Progenitor cell of endocrine pancreas (in vitro differentiated cells): ENCODE measurements at regions not wholly inside any gene's neighbourhood (a gene's known extent, or its start where the extent isn't known, plus 50 kb on each side); places are given as distances from the start of the nearest gene placed in this dataset.
"Not testable (repeated sequence)": the region's sequence is repeated elsewhere in the genome, so short reads cannot be mapped to it uniquely, and the experiment has no call there.

Source experiments
- DNase-seq: peaks from one replicate; pipeline ENCODE4 v3.0.0; 2021; ENCODE audit warnings: low spot score; ENCODE audit not compliant: unreplicated experiment
- H3K27ac Mint-ChIP-seq: 2 replicates; pipeline ENCODE4 v1.8.0; 2021; ENCODE audit warnings: mild to moderate bottlenecking, moderate library complexity, mixed read lengths
- H3K27me3 Mint-ChIP-seq: 2 replicates; pipeline ENCODE4 v1.8.0; 2021; ENCODE audit warnings: mixed read lengths
- H3K36me3 Mint-ChIP-seq: 2 replicates; pipeline ENCODE4 v1.8.0; 2022; ENCODE audit warnings: mixed read lengths; ENCODE audit not compliant: insufficient read depth
- H3K4me1 Mint-ChIP-seq: 2 replicates; pipeline ENCODE4 v1.8.0; 2021; ENCODE audit warnings: low read depth, mixed read lengths
- H3K4me3 Mint-ChIP-seq: 2 replicates; pipeline ENCODE4 v1.8.0; 2021; ENCODE audit warnings: low read depth, mild to moderate bottlenecking, moderate library complexity, mixed read lengths
- H3K9me3 Mint-ChIP-seq: 2 replicates; pipeline ENCODE4 v1.8.0; 2021; ENCODE audit warnings: low read depth, mixed read lengths
- TF ChIP-seq, protein P1 (sequence below): fragments of 200-600 bp; sonication (generic); IDR thresholded peaks from one replicate; pipeline ENCODE4 v1.5.0; 2021; ENCODE audit warnings: antibody characterized with exemption, mild to moderate bottlenecking; ENCODE audit not compliant: unreplicated experiment

DNA sequence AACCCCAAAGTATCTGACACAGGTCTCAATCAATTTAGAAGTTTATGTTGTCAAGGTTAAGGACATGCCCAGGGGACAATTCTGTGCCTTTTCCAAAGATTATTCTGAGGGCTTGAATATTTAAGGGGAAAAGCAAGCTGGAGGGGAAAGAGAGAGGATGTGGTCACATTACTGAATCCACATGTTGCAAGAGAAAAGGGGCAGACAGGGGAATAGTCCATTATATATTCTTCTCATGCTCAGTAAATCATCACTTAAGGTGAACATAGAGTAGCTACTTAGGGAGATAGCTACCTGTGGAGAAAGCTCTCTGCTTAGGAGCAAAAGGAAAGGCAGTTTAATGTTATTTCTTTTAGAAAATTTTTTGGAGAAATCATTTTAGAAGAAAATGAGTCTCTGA, 751.6 kb downstream of the SI start:
- H3K36me3 Mint-ChIP-seq, result no peaks in the 10 kb centered on the region
- no peak for DNase-seq
- H3K27me3 Mint-ChIP-seq, result no peaks in the 10 kb centered on the region
- no peaks in the 10 kb centered on the region for H3K9me3 Mint-ChIP-seq
- no peak overlapping the region for H3K4me3 Mint-ChIP-seq
- H3K4me1 Mint-ChIP-seq, result peaks cover 3% of the 10 kb centered on the region
- no peak overlapping the region for H3K27ac Mint-ChIP-seq
- TF ChIP-seq, protein P1, sequence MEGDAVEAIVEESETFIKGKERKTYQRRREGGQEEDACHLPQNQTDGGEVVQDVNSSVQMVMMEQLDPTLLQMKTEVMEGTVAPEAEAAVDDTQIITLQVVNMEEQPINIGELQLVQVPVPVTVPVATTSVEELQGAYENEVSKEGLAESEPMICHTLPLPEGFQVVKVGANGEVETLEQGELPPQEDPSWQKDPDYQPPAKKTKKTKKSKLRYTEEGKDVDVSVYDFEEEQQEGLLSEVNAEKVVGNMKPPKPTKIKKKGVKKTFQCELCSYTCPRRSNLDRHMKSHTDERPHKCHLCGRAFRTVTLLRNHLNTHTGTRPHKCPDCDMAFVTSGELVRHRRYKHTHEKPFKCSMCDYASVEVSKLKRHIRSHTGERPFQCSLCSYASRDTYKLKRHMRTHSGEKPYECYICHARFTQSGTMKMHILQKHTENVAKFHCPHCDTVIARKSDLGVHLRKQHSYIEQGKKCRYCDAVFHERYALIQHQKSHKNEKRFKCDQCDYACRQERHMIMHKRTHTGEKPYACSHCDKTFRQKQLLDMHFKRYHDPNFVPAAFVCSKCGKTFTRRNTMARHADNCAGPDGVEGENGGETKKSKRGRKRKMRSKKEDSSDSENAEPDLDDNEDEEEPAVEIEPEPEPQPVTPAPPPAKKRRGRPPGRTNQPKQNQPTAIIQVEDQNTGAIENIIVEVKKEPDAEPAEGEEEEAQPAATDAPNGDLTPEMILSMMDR, result no peak

DNA sequence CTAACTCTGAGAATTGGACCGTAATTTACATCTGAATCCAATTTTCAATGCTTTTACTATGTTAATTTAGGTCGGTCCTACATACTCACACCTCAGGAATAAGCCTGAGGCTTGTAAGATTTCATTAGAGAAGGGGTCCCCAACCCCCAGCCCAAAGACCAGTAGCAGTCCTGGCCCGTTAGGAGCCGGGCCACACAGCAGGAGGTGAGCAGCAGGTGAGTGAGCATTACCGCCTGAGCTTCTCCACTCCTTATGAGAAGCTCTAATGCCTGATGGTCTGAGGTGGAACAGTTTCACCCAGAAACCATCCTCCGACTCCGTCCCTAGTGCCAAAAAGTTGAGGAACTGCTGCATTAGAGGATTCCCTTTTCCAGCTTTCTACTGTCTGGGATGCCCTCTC, 757.3 kb downstream of the SI start:
- H3K27ac Mint-ChIP-seq, result no peak overlapping the region
- H3K36me3 Mint-ChIP-seq, result no peaks in the 10 kb centered on the region
- no peaks in the 10 kb centered on the region for H3K9me3 Mint-ChIP-seq
- no peaks in the 10 kb centered on the region for H3K27me3 Mint-ChIP-seq
- DNase-seq, result no peak
- TF ChIP-seq, protein P1, result no peak
- no peak overlapping the region for H3K4me3 Mint-ChIP-seq
- H3K4me1 Mint-ChIP-seq, result no peaks in the 10 kb centered on the region

DNA sequence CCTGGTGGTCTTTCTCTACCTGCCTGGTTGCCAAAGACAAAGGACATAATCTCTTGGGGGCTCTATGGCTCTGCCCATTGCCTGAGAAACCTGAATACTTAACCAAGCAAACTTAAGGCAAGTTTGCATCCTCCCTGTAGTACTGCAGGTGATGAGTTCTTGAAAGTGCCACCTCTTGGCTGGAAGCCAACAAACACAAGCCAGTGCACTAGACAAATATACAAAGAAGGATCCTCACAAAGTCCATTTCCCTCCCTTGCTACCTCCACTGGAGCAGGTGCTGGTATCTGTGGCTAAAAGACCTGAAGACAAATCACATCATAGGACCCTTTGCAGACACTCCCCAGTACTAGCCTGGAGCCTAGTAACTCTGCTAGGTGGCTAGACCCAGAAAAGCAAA, 772.3 kb downstream of the SI start:
- H3K4me1 Mint-ChIP-seq, result no peaks in the 10 kb centered on the region
- H3K27ac Mint-ChIP-seq, result no peak overlapping the region
- no peaks in the 10 kb centered on the region for H3K36me3 Mint-ChIP-seq
- TF ChIP-seq, protein P1, result no peak
- no peaks in the 10 kb centered on the region for H3K27me3 Mint-ChIP-seq
- H3K9me3 Mint-ChIP-seq, result peaks cover 9% of the 10 kb centered on the region
- no peak for DNase-seq
- no peak overlapping the region for H3K4me3 Mint-ChIP-seq

DNA sequence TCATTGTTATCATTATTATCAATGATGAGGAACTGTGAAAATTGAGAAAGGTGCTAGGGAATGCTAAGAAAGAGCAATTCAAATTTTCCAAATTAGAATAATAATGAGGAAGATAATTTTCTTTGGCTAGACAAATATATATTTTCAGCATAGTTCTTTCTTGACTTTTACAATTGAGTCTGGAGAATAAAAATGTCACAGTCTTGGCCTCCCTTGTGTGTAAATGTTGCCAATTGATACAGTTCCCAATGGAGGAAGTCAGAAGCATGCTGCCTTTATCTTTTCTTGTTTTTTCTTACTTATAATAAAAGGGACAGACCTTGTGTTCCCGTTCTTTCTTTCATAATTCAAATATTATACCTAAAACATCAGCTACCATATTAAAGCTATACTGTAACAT, 774.4 kb downstream of the SI start:
- TF ChIP-seq, protein P1, result no peak
- H3K36me3 Mint-ChIP-seq, result no peaks in the 10 kb centered on the region
- H3K4me1 Mint-ChIP-seq, result no peaks in the 10 kb centered on the region
- H3K27me3 Mint-ChIP-seq, result no peaks in the 10 kb centered on the region
- DNase-seq, result no peak
- no peak overlapping the region for H3K27ac Mint-ChIP-seq
- no peak overlapping the region for H3K4me3 Mint-ChIP-seq
- peaks cover 6% of the 10 kb centered on the region for H3K9me3 Mint-ChIP-seq

DNA sequence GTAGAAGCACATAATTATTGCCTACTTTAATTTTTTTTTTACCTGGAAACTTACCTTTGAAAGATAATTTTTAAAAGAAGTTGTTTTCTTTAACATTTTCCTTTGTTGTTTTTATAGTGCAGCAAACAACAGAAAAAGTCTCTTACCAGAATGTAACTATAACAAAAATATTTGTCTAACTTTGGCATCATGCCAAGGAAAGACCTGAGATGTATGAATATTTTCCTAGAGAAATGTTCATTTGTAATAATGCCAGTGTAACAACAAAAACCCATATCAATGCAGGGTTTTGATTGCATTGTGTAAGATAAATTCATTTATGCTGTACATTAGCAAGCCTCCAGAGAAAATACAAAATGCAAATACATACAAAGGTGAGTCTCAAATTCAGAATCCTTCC, 775.7 kb downstream of the SI start:
- no peaks in the 10 kb centered on the region for H3K27me3 Mint-ChIP-seq
- no peaks in the 10 kb centered on the region for H3K4me1 Mint-ChIP-seq
- H3K36me3 Mint-ChIP-seq, result no peaks in the 10 kb centered on the region
- DNase-seq, result no peak
- TF ChIP-seq, protein P1, result no peak
- H3K4me3 Mint-ChIP-seq, result no peak overlapping the region
- no peaks in the 10 kb centered on the region for H3K9me3 Mint-ChIP-seq
- no peak overlapping the region for H3K27ac Mint-ChIP-seq

DNA sequence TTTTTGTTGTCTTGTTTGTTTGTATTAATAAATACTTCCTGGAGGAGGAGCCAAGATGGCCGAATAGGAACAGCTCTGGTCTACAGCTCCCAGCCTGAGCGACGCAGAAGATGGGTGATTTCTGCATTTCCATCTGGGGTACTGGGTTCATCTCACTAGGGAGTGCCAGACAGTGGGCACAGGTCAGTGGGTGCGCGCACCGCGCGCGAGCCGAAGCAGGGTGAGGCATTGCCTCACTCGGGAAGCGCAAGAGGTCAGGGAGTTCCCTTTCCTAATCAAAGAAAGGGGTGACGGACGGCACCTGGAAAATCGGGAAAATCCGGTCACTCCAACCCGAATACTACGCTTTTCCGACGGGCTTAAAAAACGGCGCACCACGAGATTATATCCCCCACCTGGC, 786.8 kb downstream of the SI start:
- not testable (repeated sequence) for DNase-seq, H3K4me3 Mint-ChIP-seq, H3K9me3 Mint-ChIP-seq, H3K4me1 Mint-ChIP-seq, H3K27ac Mint-ChIP-seq, H3K36me3 Mint-ChIP-seq, H3K27me3 Mint-ChIP-seq
